ENCODE measurements at regions not wholly inside any gene's neighbourhood (a gene's known extent, or its start where the extent isn't known, plus 50 kb on each side); places are given as distances from the start of the nearest gene placed in this dataset.

- intact Hi-C loops (cut with micrococcal nuclease; ENCODE audit: unreplicated experiment): no loop called here
- DNase-seq: no peak
- Histone ChIP-seq H3K27me3 (ENCODE audit: insufficient read depth, low read depth) (no peaks in the 10 kb centered on the region), H3K36me3 (ENCODE audit: low read depth) (no peaks in the 10 kb centered on the region), H2AFZ (no peak overlapping the region), H3K4me2 (no peak overlapping the region), H3K4me1 (replicated peaks; ENCODE audit: insufficient read depth) (no peaks in the 10 kb centered on the region), H3K9me3 (ENCODE audit: insufficient read depth, low read depth) (0 out of 2 replicates have a peak, but pooled peaks cover 3% of the 10 kb centered on the region), H3K4me3 (no peak overlapping the region), H3K9me2 (ENCODE audit: insufficient read depth) (no peaks in the 10 kb centered on the region), H3F3A (ENCODE audit: insufficient read depth, low read depth) (no peaks in the 10 kb centered on the region), H3K27ac (no peak overlapping the region), H3K79me2 (ENCODE audit: low read depth) (no peaks in the 10 kb centered on the region), H4K20me1 (ENCODE audit: insufficient read depth) (no peaks in the 10 kb centered on the region)
- ChIA-PET CTCF (no interaction called here), POLR2A (ENCODE audit: unreplicated experiment) (interaction anchor here (0.6 kb wide), 1 partner anchor 228 kb away, joined by 3 read pairs; no protein-coding TSS in a partner anchor)
- BruUV-seq (replicated peaks): no TSS peak
- TF ChIP-seq CTCF (conservative IDR thresholded peaks at IDR 0.05) (no peak), EZH2 (IDR thresholded peaks at IDR 0.05; ENCODE audit: low read depth) (no peak)
Measured at GRCh38 chr18:10289251-10289650, 165.2 kb upstream of the APCDD1 start.

GRCh38 chr18:10289951-10290637 lies 164.3 kb upstream of the APCDD1 start:
- no peak overlapping the region for H3K27ac ChIP-seq
- no peaks in the 10 kb centered on the region for H4K20me1 ChIP-seq (ENCODE audit: insufficient read depth)
- BruUV-seq (replicated peaks): no TSS peak
- H3K79me2 ChIP-seq (ENCODE audit: low read depth): no peaks in the 10 kb centered on the region
- no peak overlapping the region for H3K4me3 ChIP-seq
- CTCF ChIA-PET: no interaction called here
- no peak overlapping the region for H3K4me2 ChIP-seq
- H3F3A ChIP-seq (ENCODE audit: insufficient read depth, low read depth): no peaks in the 10 kb centered on the region
- no peak for DNase-seq
- 0 out of 2 replicates have a peak, but pooled peaks cover 3% of the 10 kb centered on the region for H3K9me3 ChIP-seq (ENCODE audit: insufficient read depth, low read depth)
- no peaks in the 10 kb centered on the region for H3K9me2 ChIP-seq (ENCODE audit: insufficient read depth)
- intact Hi-C loops (cut with micrococcal nuclease; ENCODE audit: unreplicated experiment): no loop called here
- TF ChIP-seq CTCF (conservative IDR thresholded peaks at IDR 0.05) (no peak), EZH2 (IDR thresholded peaks at IDR 0.05; ENCODE audit: low read depth) (no peak)
- H2AFZ ChIP-seq: no peak overlapping the region
- H3K4me1 ChIP-seq (replicated peaks; ENCODE audit: insufficient read depth): no peaks in the 10 kb centered on the region
- POLR2A ChIA-PET (ENCODE audit: unreplicated experiment): no interaction called here
- H3K36me3 ChIP-seq (ENCODE audit: low read depth): no peaks in the 10 kb centered on the region
- no peaks in the 10 kb centered on the region for H3K27me3 ChIP-seq (ENCODE audit: insufficient read depth, low read depth)

- H4K20me1 ChIP-seq (ENCODE audit: insufficient read depth): no peaks in the 10 kb centered on the region
- no peaks in the 10 kb centered on the region for H3K27me3 ChIP-seq (ENCODE audit: insufficient read depth, low read depth)
- H3K4me3 ChIP-seq: no peak overlapping the region
- intact Hi-C loops (cut with micrococcal nuclease; ENCODE audit: unreplicated experiment): no loop called here
- DNase-seq: no peak
- ChIA-PET CTCF (no interaction called here), POLR2A (ENCODE audit: unreplicated experiment) (no interaction called here)
- H3F3A ChIP-seq (ENCODE audit: insufficient read depth, low read depth): no peaks in the 10 kb centered on the region
- H3K4me1 ChIP-seq (replicated peaks; ENCODE audit: insufficient read depth): no peaks in the 10 kb centered on the region
- no peak overlapping the region for H3K27ac ChIP-seq
- no peak overlapping the region for H2AFZ ChIP-seq
- 0 out of 2 replicates have a peak, but pooled peaks cover 3% of the 10 kb centered on the region for H3K9me3 ChIP-seq (ENCODE audit: insufficient read depth, low read depth)
- H3K4me2 ChIP-seq: no peak overlapping the region
- no peaks in the 10 kb centered on the region for H3K36me3 ChIP-seq (ENCODE audit: low read depth)
- BruUV-seq (replicated peaks): no TSS peak
- H3K79me2 ChIP-seq (ENCODE audit: low read depth): no peaks in the 10 kb centered on the region
- no peaks in the 10 kb centered on the region for H3K9me2 ChIP-seq (ENCODE audit: insufficient read depth)
- TF ChIP-seq EZH2 (IDR thresholded peaks at IDR 0.05; ENCODE audit: low read depth) (no peak), CTCF (conservative IDR thresholded peaks at IDR 0.05) (no peak)
Measured at GRCh38 chr18:10290638-10291235, 163.7 kb upstream of the APCDD1 start.
